Nephron progenitor cell (in vitro differentiated cells): ENCODE measurements at regions not wholly inside any gene's neighbourhood (a gene's known extent, or its start where the extent isn't known, plus 50 kb on each side); places are given as distances from the start of the nearest gene placed in this dataset.

Source experiments
- DNase-seq: peaks from one replicate; pipeline ENCODE4 v3.0.0; 2021
- H3K27ac Mint-ChIP-seq: 2 replicates; pipeline ENCODE4 v1.8.0; 2021; ENCODE audit warnings: mild to moderate bottlenecking, moderate library complexity, mixed read lengths
- H3K27me3 Mint-ChIP-seq: 2 replicates; pipeline ENCODE4 v1.8.0; 2021; ENCODE audit warnings: mild to moderate bottlenecking, low read depth, mixed read lengths; ENCODE audit not compliant: poor library complexity
- H3K36me3 Mint-ChIP-seq: 2 replicates; pipeline ENCODE4 v1.8.0; 2021; ENCODE audit warnings: low read depth, mixed read lengths
- H3K4me1 Mint-ChIP-seq: 2 replicates; pipeline ENCODE4 v1.8.0; 2021; ENCODE audit warnings: mixed read lengths
- H3K4me3 Mint-ChIP-seq: 2 replicates; pipeline ENCODE4 v1.8.0; 2021; ENCODE audit warnings: mild to moderate bottlenecking, moderate library complexity, mixed read lengths
- H3K9me3 Mint-ChIP-seq: 2 replicates; pipeline ENCODE4 v1.8.0; 2021; ENCODE audit warnings: mild to moderate bottlenecking, moderate library complexity, mixed read lengths
- CTCF ChIP-seq: fragments of 200-600 bp; sonication (generic); IDR thresholded peaks from 2 replicates; pipeline ENCODE4 v1.5.0; 2021; ENCODE audit warnings: antibody characterized with exemption

GRCh38 chr10:131403936-131404335 lies 92.4 kb upstream of the TCERG1L start:
- no peak for TF ChIP-seq CTCF
- H3K9me3 Mint-ChIP-seq: no peaks in the 10 kb centered on the region
- H3K36me3 Mint-ChIP-seq: no peaks in the 10 kb centered on the region
- H3K4me3 Mint-ChIP-seq: no peak overlapping the region
- peaks cover 43% of the 10 kb centered on the region for H3K4me1 Mint-ChIP-seq
- peak overlapping the region; percentile 52 for H3K27ac Mint-ChIP-seq
- peaks cover 8% of the 10 kb centered on the region for H3K27me3 Mint-ChIP-seq
- DNase-seq: no peak

GRCh38 chr10:131404886-131405285 lies 93.4 kb upstream of the TCERG1L start:
- H3K36me3 Mint-ChIP-seq: no peaks in the 10 kb centered on the region
- H3K4me3 Mint-ChIP-seq: no peak overlapping the region
- peaks cover 8% of the 10 kb centered on the region for H3K27me3 Mint-ChIP-seq
- H3K9me3 Mint-ChIP-seq: no peaks in the 10 kb centered on the region
- no peak for TF ChIP-seq CTCF
- peaks cover 37% of the 10 kb centered on the region for H3K4me1 Mint-ChIP-seq
- no peak overlapping the region for H3K27ac Mint-ChIP-seq
- DNase-seq: no peak

GRCh38 chr10:131406676-131407392 lies 95.3 kb upstream of the TCERG1L start:
- H3K27me3 Mint-ChIP-seq: peaks cover 8% of the 10 kb centered on the region
- H3K4me3 Mint-ChIP-seq: no peak overlapping the region
- no peaks in the 10 kb centered on the region for H3K9me3 Mint-ChIP-seq
- DNase-seq: no peak
- TF ChIP-seq CTCF: no peak
- H3K4me1 Mint-ChIP-seq: peaks cover 18% of the 10 kb centered on the region
- H3K27ac Mint-ChIP-seq: no peak overlapping the region
- H3K36me3 Mint-ChIP-seq: no peaks in the 10 kb centered on the region

GRCh38 chr10:131418681-131419080 lies 107.2 kb upstream of the TCERG1L start:
- no peaks in the 10 kb centered on the region for H3K9me3 Mint-ChIP-seq
- no peak overlapping the region for H3K4me3 Mint-ChIP-seq
- H3K36me3 Mint-ChIP-seq: no peaks in the 10 kb centered on the region
- H3K27ac Mint-ChIP-seq: no peak overlapping the region
- peaks cover 9% of the 10 kb centered on the region for H3K4me1 Mint-ChIP-seq
- H3K27me3 Mint-ChIP-seq: peaks cover 7% of the 10 kb centered on the region
- DNase-seq: no peak
- no peak for TF ChIP-seq CTCF

GRCh38 chr10:131419797-131420196 lies 108.3 kb upstream of the TCERG1L start:
- DNase-seq: no peak
- Mint-ChIP-seq H3K27ac (no peak overlapping the region), H3K36me3 (no peaks in the 10 kb centered on the region), H3K4me1 (peaks cover 18% of the 10 kb centered on the region), H3K4me3 (no peak overlapping the region), H3K9me3 (no peaks in the 10 kb centered on the region), H3K27me3 (peaks cover 7% of the 10 kb centered on the region)
- no peak for TF ChIP-seq CTCF

- H3K27me3 Mint-ChIP-seq: peaks cover 7% of the 10 kb centered on the region
- no peaks in the 10 kb centered on the region for H3K9me3 Mint-ChIP-seq
- H3K36me3 Mint-ChIP-seq: no peaks in the 10 kb centered on the region
- H3K4me3 Mint-ChIP-seq: no peak overlapping the region
- H3K27ac Mint-ChIP-seq: no peak overlapping the region
- H3K4me1 Mint-ChIP-seq: peaks cover 29% of the 10 kb centered on the region
- DNase-seq: no peak
- no peak for TF ChIP-seq CTCF
These were observed 109.3 kb upstream of the TCERG1L start for GRCh38 chr10:131420867-131421266.
